Esophagus squamous epithelium (tissue), 4 donors: ENCODE measurements at regions not wholly inside any gene's neighbourhood (a gene's known extent, or its start where the extent isn't known, plus 50 kb on each side); places are given as distances from the start of the nearest gene placed in this dataset.

Experiments used
- POLR2A ChIP-seq, 4 donors: fragments of 450-650 bp; IDR thresholded peaks; one replicate each; pipeline ENCODE4 v1.6.1; 2017; ENCODE audit warnings: antibody characterized with exemption in 4 of 4, mild to moderate bottlenecking in 4 of 4, moderate library complexity in 3 of 4
- TF ChIP-seq, protein P1 (sequence below), 6 experiments: fragments of 450-650 bp in 4 of 6; fragments of 200-600 bp in 2 of 6; sonication (generic) in 2 of 6; IDR thresholded peaks; one replicate each; pipeline ENCODE4 v1.5.1; 2016 to 2019; ENCODE audit warnings: antibody characterized with exemption in 6 of 6, mild to moderate bottlenecking in 4 of 6, moderate library complexity in 4 of 6

- TF ChIP-seq, protein P1, sequence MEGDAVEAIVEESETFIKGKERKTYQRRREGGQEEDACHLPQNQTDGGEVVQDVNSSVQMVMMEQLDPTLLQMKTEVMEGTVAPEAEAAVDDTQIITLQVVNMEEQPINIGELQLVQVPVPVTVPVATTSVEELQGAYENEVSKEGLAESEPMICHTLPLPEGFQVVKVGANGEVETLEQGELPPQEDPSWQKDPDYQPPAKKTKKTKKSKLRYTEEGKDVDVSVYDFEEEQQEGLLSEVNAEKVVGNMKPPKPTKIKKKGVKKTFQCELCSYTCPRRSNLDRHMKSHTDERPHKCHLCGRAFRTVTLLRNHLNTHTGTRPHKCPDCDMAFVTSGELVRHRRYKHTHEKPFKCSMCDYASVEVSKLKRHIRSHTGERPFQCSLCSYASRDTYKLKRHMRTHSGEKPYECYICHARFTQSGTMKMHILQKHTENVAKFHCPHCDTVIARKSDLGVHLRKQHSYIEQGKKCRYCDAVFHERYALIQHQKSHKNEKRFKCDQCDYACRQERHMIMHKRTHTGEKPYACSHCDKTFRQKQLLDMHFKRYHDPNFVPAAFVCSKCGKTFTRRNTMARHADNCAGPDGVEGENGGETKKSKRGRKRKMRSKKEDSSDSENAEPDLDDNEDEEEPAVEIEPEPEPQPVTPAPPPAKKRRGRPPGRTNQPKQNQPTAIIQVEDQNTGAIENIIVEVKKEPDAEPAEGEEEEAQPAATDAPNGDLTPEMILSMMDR (IDR thresholded peaks at IDR 0.05), result no peak
- TF ChIP-seq POLR2A (IDR thresholded peaks at IDR 0.05), result no peak
Measured at GRCh38 chr7:81260152-81260551, 341.3 kb upstream of the SEMA3C start.
